H1 (cell line): ENCODE measurements at regions not wholly inside any gene's neighbourhood (a gene's known extent, or its start where the extent isn't known, plus 50 kb on each side); places are given as distances from the start of the nearest gene placed in this dataset.

Source experiments
- CBX5 ChIP-seq: fragments of 300-800, 300-1000 bp; sonication (generic); IDR thresholded peaks from 2 replicates; pipeline ENCODE4 v1.7.1; 2016; ENCODE audit warnings: antibody characterized with exemption, low read length, low read depth
- CTBP2 ChIP-seq: IDR thresholded peaks from 2 replicates; pipeline ENCODE4 v1.7.0; 2011; ENCODE audit warnings: borderline replicate concordance, mild to moderate bottlenecking, moderate library complexity, mixed read lengths, low read length; ENCODE audit not compliant: insufficient read depth, insufficient read length
- EP300 ChIP-seq, 2 experiments: IDR thresholded peaks; 1 replicate in 1 of 2; 2 replicates in 1 of 2; pipeline ENCODE4 v1.6.1; 2011 to 2012; ENCODE audit warnings: low read depth in 2 of 2, low read length in 2 of 2, mild to moderate bottlenecking in 2 of 2, borderline replicate concordance in 1 of 2, inconsistent platforms in 1 of 2, moderate library complexity in 1 of 2
- KDM4A ChIP-seq: IDR thresholded peaks from one replicate; pipeline ENCODE4 v1.7.1; 2012; ENCODE audit warnings: low read depth, mild to moderate bottlenecking, moderate library complexity, low read length, inconsistent platforms; ENCODE audit not compliant: severe bottlenecking
- NRF1 ChIP-seq: IDR thresholded peaks from 2 replicates; pipeline ENCODE4 v1.6.1; 2011; ENCODE audit warnings: mild to moderate bottlenecking, low read depth, low read length, improper control_type of control experiment
- RNF2 ChIP-seq: fragments of 200-900, 300-1000 bp; sonication (generic); IDR thresholded peaks from 2 replicates; pipeline ENCODE4 v1.7.1; 2016; ENCODE audit warnings: borderline replicate concordance, low read depth, mild to moderate bottlenecking, antibody characterized with exemption, low read length; ENCODE audit not compliant: poor library complexity, severe bottlenecking; ENCODE audit errors: missing control alignments
- SAP30 ChIP-seq: fragments of 300-600 bp; sonication (generic); IDR thresholded peaks from 2 replicates; pipeline ENCODE4 v1.7.1; 2012; ENCODE audit warnings: low read length, moderate library complexity, mild to moderate bottlenecking, inconsistent platforms; ENCODE audit not compliant: insufficient read depth, insufficient replicate concordance
- TF ChIP-seq, protein P1 (sequence below): IDR thresholded peaks from 2 replicates; pipeline ENCODE4 v1.6.1; 2012; ENCODE audit warnings: low read length, inconsistent platforms
- TF ChIP-seq, protein P2 (sequence below): IDR thresholded peaks from 2 replicates; pipeline ENCODE4 v1.6.1; 2012; ENCODE audit warnings: inconsistent platforms

DNA sequence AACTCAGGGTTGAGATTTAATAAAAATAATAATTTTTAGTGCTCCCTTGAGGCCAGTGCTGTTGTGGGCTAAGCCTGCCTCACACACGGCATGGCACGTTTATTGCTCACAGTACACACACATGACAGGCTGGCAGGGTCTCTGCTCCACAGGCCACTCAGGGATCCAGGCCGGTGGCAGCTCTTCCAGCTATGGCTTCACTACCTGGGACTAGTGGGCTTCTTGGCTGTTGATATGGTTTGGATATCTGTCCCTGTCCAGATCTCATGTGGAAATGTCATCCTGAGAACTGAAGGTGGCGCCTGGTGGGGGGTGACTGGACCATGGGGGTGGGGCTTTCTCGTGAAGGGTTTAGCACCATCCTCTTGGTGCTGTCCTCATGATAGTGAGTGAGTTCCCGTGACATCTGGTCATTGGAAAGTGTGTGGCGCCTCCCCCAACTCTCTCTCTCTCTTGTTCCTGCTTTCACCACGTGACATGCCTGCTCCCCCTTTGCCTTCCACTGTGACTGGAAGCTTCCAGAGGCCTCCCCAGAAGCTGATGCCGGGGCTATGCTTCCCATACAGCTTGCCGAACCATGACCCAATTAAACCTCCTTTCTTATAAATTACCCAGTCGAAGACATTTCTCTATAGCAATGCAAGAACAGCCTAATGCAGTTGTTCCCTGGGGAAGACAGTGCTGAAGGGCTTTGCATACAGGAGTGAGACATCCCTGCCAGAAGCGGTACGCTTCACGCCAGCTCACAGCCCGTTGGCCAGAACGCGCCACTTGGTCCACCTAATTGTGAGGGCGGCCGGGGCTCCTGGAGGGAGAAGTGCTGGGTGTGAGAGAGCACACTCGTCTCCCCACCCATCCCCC, 226.9 kb upstream of the C1orf174 start (continued):
- TF ChIP-seq EP300 (IDR thresholded peaks at IDR 0.05; ENCODE audit: borderline replicate concordance in 1 of 2, low read depth in 2 of 2, low read length in 2 of 2) (no peak), KDM4A (no peak), CBX5 (no peak), RNF2 (no peak), CTBP2 (no peak), NRF1 (no peak), SAP30 (no peak)
- TF ChIP-seq, protein P1, sequence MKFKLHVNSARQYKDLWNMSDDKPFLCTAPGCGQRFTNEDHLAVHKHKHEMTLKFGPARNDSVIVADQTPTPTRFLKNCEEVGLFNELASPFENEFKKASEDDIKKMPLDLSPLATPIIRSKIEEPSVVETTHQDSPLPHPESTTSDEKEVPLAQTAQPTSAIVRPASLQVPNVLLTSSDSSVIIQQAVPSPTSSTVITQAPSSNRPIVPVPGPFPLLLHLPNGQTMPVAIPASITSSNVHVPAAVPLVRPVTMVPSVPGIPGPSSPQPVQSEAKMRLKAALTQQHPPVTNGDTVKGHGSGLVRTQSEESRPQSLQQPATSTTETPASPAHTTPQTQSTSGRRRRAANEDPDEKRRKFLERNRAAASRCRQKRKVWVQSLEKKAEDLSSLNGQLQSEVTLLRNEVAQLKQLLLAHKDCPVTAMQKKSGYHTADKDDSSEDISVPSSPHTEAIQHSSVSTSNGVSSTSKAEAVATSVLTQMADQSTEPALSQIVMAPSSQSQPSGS, result no peak
- TF ChIP-seq, protein P2, sequence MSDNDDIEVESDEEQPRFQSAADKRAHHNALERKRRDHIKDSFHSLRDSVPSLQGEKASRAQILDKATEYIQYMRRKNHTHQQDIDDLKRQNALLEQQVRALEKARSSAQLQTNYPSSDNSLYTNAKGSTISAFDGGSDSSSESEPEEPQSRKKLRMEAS, result no peak
